ENCODE measurements at regions not wholly inside any gene's neighbourhood (a gene's known extent, or its start where the extent isn't known, plus 50 kb on each side); places are given as distances from the start of the nearest gene placed in this dataset.

GRCh38 chr2:41375901-41376300 lies 671.9 kb upstream of the PKDCC start:
- no peak for DNase-seq (ENCODE audit: extremely low read depth in 1 of 2, low read depth in 1 of 2)

DNA sequence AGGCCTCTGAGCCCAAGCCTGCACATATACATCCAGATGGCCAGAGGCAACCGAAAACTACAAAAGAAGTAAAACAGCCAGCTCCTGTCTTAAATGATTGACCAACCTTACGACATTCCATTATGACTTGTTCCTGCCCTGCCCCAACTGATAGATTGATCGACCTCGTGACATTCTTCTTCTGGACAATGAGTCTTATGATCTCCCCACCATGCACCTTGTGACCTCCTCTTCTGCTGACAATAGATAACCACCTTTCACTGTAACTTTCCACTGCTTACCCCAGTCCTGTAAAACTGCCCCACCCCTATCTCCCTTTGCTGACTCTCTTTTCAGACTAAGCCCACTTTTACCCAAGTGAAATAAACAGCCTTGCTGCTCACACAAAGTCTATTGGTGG lies 670.0 kb upstream of the PKDCC start:
- DNase-seq (ENCODE audit: extremely low read depth in 1 of 2, low read depth in 1 of 2): no peak

- no peak for DNase-seq (ENCODE audit: extremely low read depth in 1 of 2, low read depth in 1 of 2)
These were observed 669.4 kb upstream of the PKDCC start for GRCh38 chr2:41378420-41378819.

DNA sequence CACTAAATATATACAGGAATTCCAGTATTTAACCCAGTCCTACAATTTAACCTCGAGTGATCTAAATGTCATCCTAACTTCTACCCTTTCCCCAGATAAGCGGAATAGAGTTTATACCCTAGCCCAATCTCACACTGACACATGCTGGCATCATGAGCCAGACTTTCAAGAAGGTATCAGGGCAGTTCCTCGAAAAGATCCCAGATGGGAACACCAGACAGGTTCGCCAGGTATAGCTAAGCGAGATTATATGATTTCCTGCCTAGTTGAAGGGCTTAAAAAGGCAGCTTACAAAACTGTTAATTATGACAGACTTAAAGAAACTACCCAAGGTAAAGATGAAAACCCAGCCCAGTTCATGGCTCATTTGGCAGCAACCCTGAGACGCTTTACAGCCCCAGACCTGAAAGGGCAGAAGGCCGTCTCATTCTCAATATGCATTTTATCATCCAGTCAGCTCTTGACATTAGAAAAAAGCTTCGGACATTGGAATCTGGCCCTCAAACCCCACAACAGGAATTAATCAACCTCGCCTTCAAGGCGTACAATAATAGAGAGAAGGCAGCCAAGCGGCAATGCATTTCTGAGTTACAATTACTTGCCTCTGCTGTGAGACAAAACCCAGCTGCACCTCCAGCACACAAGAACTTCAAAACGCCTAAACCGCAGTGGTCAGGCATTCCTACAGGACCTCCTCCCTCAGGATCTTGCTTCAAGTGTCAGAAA lies 668.2 kb upstream of the PKDCC start:
- DNase-seq (ENCODE audit: extremely low read depth in 1 of 2, low read depth in 1 of 2): no peak

DNA sequence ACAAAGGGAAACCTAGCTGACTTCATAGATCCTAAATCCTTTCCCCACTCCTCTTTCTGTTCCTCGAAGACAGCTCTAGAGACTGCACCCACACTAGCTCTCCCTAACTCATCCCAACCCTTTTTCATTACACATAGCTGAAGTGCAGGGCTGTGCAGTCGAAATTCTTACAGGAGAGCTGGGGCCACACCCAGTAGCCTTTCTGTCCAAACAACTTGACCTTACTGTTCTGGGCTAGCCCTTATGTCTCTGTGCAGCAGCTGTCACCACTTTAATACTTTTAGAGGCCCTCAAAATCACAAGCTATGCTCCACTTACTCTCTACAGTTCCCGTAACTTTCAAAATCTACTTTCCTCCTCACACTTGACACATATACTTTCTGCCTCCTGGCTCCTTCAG lies 666.1 kb upstream of the PKDCC start:
- DNase-seq (ENCODE audit: extremely low read depth in 1 of 2, low read depth in 1 of 2): no peak

- no peak for DNase-seq (ENCODE audit: extremely low read depth in 1 of 2, low read depth in 1 of 2)
These were observed 660.3 kb upstream of the PKDCC start for GRCh38 chr2:41387519-41387918.

- no peak for DNase-seq (ENCODE audit: extremely low read depth in 1 of 2, low read depth in 1 of 2)
These were observed 654.2 kb upstream of the PKDCC start for GRCh38 chr2:41393621-41394020.

DNA sequence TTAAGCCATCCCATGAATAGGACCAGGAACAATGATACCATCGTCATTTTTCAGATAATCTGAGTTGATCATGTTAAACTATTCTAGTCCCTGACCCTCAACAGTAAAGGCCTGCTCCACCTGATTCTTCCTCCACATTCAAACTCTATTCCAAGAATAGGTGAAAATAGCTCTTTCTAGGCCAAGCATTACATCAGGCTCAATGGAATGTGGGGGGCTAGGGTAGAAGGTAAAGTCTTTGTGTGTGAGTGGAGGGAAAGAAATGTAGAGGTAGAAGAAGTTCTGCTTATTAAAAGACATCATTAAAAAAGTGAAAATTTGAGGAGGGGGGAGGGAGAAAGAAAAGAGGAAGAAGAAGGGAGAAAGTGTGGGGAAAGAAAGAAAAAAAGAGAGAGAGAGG lies 653.3 kb upstream of the PKDCC start:
- no peak for DNase-seq (ENCODE audit: extremely low read depth in 1 of 2, low read depth in 1 of 2)

DNA sequence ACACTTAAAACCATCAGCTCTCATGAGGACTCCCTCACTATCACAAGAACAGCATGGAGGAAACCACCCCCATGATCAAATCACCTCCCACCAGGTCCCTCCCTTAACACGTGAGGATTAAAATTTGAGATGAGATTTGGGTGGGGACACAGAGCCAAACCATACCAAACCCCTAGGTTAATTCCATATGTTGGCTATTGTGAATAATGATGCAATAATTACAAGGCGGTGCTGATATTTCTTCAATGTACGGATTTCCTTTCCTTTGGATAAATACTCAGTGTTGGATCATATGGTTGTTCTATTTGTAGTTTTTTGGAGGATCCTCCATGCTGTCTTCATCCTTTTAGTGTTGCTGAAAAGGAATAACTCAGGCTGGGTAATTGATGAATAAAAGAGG lies 652.1 kb upstream of the PKDCC start:
- no peak for DNase-seq (ENCODE audit: extremely low read depth in 1 of 2, low read depth in 1 of 2)

DNA sequence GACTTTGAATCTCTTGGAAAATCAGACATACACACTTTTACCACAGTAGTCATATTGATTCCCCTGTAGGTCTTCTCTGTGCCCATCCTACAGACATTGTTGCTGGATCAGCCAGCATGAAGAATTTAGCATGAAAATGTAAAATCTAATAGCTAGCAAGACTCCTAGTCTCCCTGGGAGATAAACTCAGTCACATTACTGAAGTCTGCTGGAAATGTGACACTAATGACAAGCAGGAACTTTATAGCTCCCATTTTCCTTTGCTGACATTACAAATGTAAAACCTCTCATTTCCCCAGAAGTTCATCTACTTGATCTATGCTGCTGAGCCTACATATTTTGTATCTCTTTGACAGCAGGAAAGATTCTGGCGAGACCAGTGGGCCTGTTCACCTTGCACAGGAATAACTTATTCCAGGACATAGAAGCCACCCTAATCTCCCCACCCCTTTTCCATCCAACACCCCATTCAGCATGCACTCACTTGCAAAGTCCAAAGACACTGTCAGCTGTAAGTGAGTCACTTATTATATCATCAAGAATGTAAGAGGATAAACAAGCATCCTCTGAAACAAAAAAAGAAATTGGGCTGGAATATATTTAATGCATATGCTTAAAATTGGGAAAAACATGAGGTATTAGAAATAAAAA lies 648.3 kb upstream of the PKDCC start:
- no peak for DNase-seq (ENCODE audit: extremely low read depth in 1 of 2, low read depth in 1 of 2)

GRCh38 chr2:41400088-41400665 lies 647.6 kb upstream of the PKDCC start:
- DNase-seq (ENCODE audit: extremely low read depth in 1 of 2, low read depth in 1 of 2): no peak

DNA sequence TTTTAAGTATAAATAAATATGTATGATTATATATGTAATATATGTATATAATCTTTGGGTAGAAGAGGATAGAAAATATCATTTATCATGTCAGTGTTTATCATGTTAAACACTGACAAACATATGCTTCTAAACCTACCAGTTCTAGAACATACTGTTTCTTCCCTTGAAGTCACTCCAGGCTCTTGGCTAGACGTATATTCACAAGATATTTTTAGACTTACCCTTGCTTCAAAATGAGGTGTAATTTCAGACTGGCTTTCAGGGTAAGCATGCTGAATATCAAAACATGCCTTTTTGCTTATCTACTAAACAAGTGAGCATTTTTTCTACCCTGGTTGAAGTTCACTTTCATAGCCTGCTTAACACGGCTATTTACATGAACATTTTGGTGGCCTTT lies 642.4 kb upstream of the PKDCC start:
- DNase-seq (ENCODE audit: extremely low read depth in 1 of 2, low read depth in 1 of 2): no peak

- DNase-seq (ENCODE audit: extremely low read depth in 1 of 2, low read depth in 1 of 2): no peak
These were observed 638.5 kb upstream of the PKDCC start for GRCh38 chr2:41409328-41409727.

- DNase-seq (ENCODE audit: extremely low read depth in 1 of 2, low read depth in 1 of 2): no peak
These were observed 637.8 kb upstream of the PKDCC start for GRCh38 chr2:41410011-41410410.

- DNase-seq (ENCODE audit: extremely low read depth in 1 of 2, low read depth in 1 of 2): no peak
These were observed 633.9 kb upstream of the PKDCC start for GRCh38 chr2:41413813-41414485.

GRCh38 chr2:41414486-41415230 lies 633.2 kb upstream of the PKDCC start:
- no peak for DNase-seq (ENCODE audit: extremely low read depth in 1 of 2, low read depth in 1 of 2)

GRCh38 chr2:41417511-41417910 lies 630.3 kb upstream of the PKDCC start:
- no peak for DNase-seq (ENCODE audit: extremely low read depth in 1 of 2, low read depth in 1 of 2)

GRCh38 chr2:41420219-41420618 lies 627.6 kb upstream of the PKDCC start:
- DNase-seq (ENCODE audit: extremely low read depth in 1 of 2, low read depth in 1 of 2): no peak

DNA sequence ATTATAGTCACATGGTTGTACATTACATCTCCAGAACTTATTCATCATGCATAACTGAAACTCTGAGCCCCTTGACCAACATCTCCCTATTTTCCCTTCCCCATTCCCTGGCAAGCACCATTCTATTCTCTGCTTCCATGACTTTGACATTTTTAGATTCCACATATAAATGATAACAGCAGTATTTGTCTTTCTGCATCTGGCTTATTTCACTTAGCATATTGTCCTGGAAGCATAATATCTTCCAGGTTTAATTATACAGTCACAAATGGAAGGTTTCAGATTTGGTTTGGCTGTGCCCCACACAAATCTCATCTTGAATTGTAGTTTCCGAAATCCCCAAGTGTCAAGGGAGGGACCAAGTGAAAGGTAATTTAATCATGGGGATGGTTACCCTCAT lies 626.9 kb upstream of the PKDCC start:
- DNase-seq (ENCODE audit: extremely low read depth in 1 of 2, low read depth in 1 of 2): no peak

- DNase-seq (ENCODE audit: extremely low read depth in 1 of 2, low read depth in 1 of 2): no peak
These were observed 616.1 kb upstream of the PKDCC start for GRCh38 chr2:41431756-41432155.

DNA sequence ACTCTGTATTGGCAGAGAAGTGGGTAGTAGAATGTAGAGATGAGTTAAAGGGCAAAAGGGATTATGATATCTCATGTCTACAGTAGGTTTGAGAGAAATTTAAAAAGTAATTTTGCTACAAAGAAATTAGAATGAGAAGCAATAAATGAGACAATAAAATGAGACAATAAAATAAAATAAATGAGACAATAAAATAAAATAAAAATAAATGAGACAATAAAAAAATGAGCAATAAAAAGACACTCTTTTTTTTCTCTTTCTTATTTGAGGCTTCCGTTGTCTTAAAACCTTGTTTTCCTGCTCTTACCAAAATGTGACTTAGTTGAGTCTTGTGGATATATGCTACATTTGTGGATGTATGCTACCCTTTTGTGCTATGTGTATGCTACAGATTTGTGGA lies 615.4 kb upstream of the PKDCC start:
- no peak for DNase-seq (ENCODE audit: extremely low read depth in 1 of 2, low read depth in 1 of 2)
